Neural cell (in vitro differentiated cells): ENCODE measurements at regions not wholly inside any gene's neighbourhood (a gene's known extent, or its start where the extent isn't known, plus 50 kb on each side); places are given as distances from the start of the nearest gene placed in this dataset.

ENCODE experiments used
- H2AFZ ChIP-seq: fragments of 200-600, 300-800 bp; sonication (generic), shearing (Covaris generic); 2 replicates; pipeline ENCODE4 v1.6.0; 2014; ENCODE audit warnings: low read depth, mild to moderate bottlenecking, antibody characterized with exemption, low read length, moderate library complexity
- H3F3A ChIP-seq: fragments of 200-600 bp; shearing (Covaris generic); 2 replicates; pipeline ENCODE4 v1.6.1; 2016; ENCODE audit warnings: mild to moderate bottlenecking, moderate library complexity, mixed read lengths, antibody characterized with exemption, low read length; ENCODE audit not compliant: insufficient read depth, poor library complexity, severe bottlenecking
- H3K27ac ChIP-seq: fragments of 200-600, 300-800 bp; sonication (generic), shearing (Covaris generic); 2 replicates; pipeline ENCODE4 v1.5.1; 2014; ENCODE audit warnings: mild to moderate bottlenecking, low read length, moderate library complexity
- H3K27me3 ChIP-seq: fragments of 300-800, 200-600 bp; sonication (generic), shearing (Covaris generic); 2 replicates; pipeline ENCODE4 v1.6.0; 2014; ENCODE audit warnings: mild to moderate bottlenecking, low read depth, low read length, moderate library complexity; ENCODE audit not compliant: insufficient read depth
- H3K36me3 ChIP-seq: fragments of 300-800, 200-600 bp; sonication (generic), shearing (Covaris generic); 2 replicates; pipeline ENCODE4 v1.5.1; 2014; ENCODE audit warnings: mild to moderate bottlenecking, antibody characterized with exemption, low read length, moderate library complexity; ENCODE audit not compliant: insufficient read depth
- H3K4me2 ChIP-seq: fragments of 300-800, 200-600 bp; sonication (generic), shearing (Covaris generic); 2 replicates; pipeline ENCODE4 v1.6.0; 2014; ENCODE audit warnings: mild to moderate bottlenecking, low read length
- H3K4me3 ChIP-seq: fragments of 300-800, 200-600 bp; sonication (generic), shearing (Covaris generic); 2 replicates; pipeline ENCODE4 v1.5.1; 2014; ENCODE audit warnings: mild to moderate bottlenecking, low read length, moderate library complexity
- H3K79me2 ChIP-seq: fragments of 200-600 bp; shearing (Covaris generic); replicated peaks from 2 replicates; pipeline ENCODE4 v1.6.0; 2014; ENCODE audit warnings: mild to moderate bottlenecking, low read length, moderate library complexity; ENCODE audit not compliant: insufficient read depth
- H3K9ac ChIP-seq: fragments of 300-800, 200-600 bp; sonication (generic), shearing (Covaris generic); 2 replicates; pipeline ENCODE4 v1.6.1; 2016; ENCODE audit warnings: mild to moderate bottlenecking, low read length, mixed read lengths
- H3K9me2 ChIP-seq: fragments of 200-600 bp; shearing (Covaris generic); 2 replicates; pipeline ENCODE4 v1.6.1; 2016; ENCODE audit warnings: mild to moderate bottlenecking, low read length, mixed read lengths; ENCODE audit not compliant: insufficient read depth
- H3K9me3 ChIP-seq: fragments of 200-600, 300-800 bp; sonication (generic), shearing (Covaris generic); 2 replicates; pipeline ENCODE4 v1.6.1; 2016; ENCODE audit warnings: mild to moderate bottlenecking, mixed run types, low read length, moderate library complexity, mixed read lengths
- H4K20me1 ChIP-seq: fragments of 200-600 bp; shearing (Covaris generic); 2 replicates; pipeline ENCODE4 v1.6.1; 2016; ENCODE audit warnings: mild to moderate bottlenecking, mixed run types; ENCODE audit not compliant: insufficient read depth
- EP300 ChIP-seq: fragments of 450-650 bp; conservative IDR thresholded peaks from 2 replicates; pipeline ENCODE4 v1.6.1; 2014; ENCODE audit warnings: antibody characterized with exemption, mild to moderate bottlenecking, moderate library complexity; ENCODE audit not compliant: poor library complexity, severe bottlenecking
- EZH2 ChIP-seq: fragments of 200-600, 300-800 bp; shearing (Covaris generic), sonication (generic); IDR thresholded peaks from 2 replicates; pipeline ENCODE4 v1.6.1; 2014; ENCODE audit warnings: antibody characterized with exemption, low read length, borderline replicate concordance, mild to moderate bottlenecking; ENCODE audit not compliant: insufficient read depth, poor library complexity, severe bottlenecking
- MXI1 ChIP-seq: fragments of 450-650 bp; conservative IDR thresholded peaks from 2 replicates; pipeline ENCODE4 v1.6.1; 2014; ENCODE audit warnings: antibody characterized with exemption, mild to moderate bottlenecking; ENCODE audit not compliant: poor library complexity, severe bottlenecking
- POLR2AphosphoS5 ChIP-seq: IDR thresholded peaks from 2 replicates; pipeline ENCODE4 v1.6.1; 2012
- RAD21 ChIP-seq: fragments of 450-650 bp; conservative IDR thresholded peaks from 2 replicates; pipeline ENCODE4 v1.6.1; 2014; ENCODE audit warnings: antibody characterized with exemption, mild to moderate bottlenecking, moderate library complexity
- SMC3 ChIP-seq: fragments of 450-650 bp; conservative IDR thresholded peaks from 2 replicates; pipeline ENCODE4 v1.6.1; 2014; ENCODE audit warnings: antibody characterized with exemption, mild to moderate bottlenecking, moderate library complexity; ENCODE audit not compliant: poor library complexity
- TAF1 ChIP-seq: IDR thresholded peaks from 2 replicates; pipeline ENCODE4 v1.6.1; 2012; ENCODE audit warnings: low read depth
- TF ChIP-seq, protein P1 (sequence below): fragments of 450-650 bp; IDR thresholded peaks from 2 replicates; pipeline ENCODE4 v1.5.1; 2014; ENCODE audit warnings: antibody characterized with exemption, mild to moderate bottlenecking, moderate library complexity; ENCODE audit not compliant: poor library complexity, severe bottlenecking
- TF ChIP-seq, protein P2 (sequence below): IDR thresholded peaks from 2 replicates; pipeline ENCODE4 v1.6.1; 2012; ENCODE audit warnings: borderline replicate concordance

DNA sequence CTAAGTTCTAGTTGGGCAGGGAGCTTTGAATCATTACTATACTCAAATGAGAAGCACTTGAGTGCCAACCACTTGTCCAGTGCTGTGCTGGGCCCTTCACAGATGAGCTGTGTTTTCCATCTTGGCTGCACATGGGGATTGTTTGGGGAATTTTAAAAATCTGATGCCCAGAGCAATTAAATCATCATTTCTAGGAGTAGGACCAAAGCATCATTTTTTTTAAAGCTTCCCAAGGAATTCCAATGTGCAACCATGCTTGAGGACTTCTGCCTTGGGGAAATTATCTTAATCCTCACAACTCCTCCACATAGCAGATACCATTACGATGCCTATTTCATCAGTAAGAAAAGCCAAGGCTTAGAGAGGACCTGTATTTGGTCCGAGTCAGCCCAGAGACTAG lies 131.4 kb downstream of the TMEM174 start:
- Histone ChIP-seq H4K20me1 (no peaks in the 10 kb centered on the region), H3K27ac (no peak overlapping the region), H3K9me2 (no peaks in the 10 kb centered on the region), H3K27me3 (peaks cover 96% of the 10 kb centered on the region), H3K36me3 (no peaks in the 10 kb centered on the region), H3K79me2 (no peaks in the 10 kb centered on the region), H3F3A (no peaks in the 10 kb centered on the region), H3K9ac (no peak overlapping the region), H2AFZ (no peak overlapping the region), H3K9me3 (no peaks in the 10 kb centered on the region), H3K4me2 (no peak overlapping the region), H3K4me3 (no peak overlapping the region)
- TF ChIP-seq SMC3 (no peak), EP300 (no peak), TAF1 (no peak), EZH2 (no peak), MXI1 (no peak), RAD21 (no peak), POLR2AphosphoS5 (no peak)
- TF ChIP-seq, protein P1, sequence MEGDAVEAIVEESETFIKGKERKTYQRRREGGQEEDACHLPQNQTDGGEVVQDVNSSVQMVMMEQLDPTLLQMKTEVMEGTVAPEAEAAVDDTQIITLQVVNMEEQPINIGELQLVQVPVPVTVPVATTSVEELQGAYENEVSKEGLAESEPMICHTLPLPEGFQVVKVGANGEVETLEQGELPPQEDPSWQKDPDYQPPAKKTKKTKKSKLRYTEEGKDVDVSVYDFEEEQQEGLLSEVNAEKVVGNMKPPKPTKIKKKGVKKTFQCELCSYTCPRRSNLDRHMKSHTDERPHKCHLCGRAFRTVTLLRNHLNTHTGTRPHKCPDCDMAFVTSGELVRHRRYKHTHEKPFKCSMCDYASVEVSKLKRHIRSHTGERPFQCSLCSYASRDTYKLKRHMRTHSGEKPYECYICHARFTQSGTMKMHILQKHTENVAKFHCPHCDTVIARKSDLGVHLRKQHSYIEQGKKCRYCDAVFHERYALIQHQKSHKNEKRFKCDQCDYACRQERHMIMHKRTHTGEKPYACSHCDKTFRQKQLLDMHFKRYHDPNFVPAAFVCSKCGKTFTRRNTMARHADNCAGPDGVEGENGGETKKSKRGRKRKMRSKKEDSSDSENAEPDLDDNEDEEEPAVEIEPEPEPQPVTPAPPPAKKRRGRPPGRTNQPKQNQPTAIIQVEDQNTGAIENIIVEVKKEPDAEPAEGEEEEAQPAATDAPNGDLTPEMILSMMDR, result no peak
- TF ChIP-seq, protein P2, sequence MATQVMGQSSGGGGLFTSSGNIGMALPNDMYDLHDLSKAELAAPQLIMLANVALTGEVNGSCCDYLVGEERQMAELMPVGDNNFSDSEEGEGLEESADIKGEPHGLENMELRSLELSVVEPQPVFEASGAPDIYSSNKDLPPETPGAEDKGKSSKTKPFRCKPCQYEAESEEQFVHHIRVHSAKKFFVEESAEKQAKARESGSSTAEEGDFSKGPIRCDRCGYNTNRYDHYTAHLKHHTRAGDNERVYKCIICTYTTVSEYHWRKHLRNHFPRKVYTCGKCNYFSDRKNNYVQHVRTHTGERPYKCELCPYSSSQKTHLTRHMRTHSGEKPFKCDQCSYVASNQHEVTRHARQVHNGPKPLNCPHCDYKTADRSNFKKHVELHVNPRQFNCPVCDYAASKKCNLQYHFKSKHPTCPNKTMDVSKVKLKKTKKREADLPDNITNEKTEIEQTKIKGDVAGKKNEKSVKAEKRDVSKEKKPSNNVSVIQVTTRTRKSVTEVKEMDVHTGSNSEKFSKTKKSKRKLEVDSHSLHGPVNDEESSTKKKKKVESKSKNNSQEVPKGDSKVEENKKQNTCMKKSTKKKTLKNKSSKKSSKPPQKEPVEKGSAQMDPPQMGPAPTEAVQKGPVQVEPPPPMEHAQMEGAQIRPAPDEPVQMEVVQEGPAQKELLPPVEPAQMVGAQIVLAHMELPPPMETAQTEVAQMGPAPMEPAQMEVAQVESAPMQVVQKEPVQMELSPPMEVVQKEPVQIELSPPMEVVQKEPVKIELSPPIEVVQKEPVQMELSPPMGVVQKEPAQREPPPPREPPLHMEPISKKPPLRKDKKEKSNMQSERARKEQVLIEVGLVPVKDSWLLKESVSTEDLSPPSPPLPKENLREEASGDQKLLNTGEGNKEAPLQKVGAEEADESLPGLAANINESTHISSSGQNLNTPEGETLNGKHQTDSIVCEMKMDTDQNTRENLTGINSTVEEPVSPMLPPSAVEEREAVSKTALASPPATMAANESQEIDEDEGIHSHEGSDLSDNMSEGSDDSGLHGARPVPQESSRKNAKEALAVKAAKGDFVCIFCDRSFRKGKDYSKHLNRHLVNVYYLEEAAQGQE, result no peak

DNA sequence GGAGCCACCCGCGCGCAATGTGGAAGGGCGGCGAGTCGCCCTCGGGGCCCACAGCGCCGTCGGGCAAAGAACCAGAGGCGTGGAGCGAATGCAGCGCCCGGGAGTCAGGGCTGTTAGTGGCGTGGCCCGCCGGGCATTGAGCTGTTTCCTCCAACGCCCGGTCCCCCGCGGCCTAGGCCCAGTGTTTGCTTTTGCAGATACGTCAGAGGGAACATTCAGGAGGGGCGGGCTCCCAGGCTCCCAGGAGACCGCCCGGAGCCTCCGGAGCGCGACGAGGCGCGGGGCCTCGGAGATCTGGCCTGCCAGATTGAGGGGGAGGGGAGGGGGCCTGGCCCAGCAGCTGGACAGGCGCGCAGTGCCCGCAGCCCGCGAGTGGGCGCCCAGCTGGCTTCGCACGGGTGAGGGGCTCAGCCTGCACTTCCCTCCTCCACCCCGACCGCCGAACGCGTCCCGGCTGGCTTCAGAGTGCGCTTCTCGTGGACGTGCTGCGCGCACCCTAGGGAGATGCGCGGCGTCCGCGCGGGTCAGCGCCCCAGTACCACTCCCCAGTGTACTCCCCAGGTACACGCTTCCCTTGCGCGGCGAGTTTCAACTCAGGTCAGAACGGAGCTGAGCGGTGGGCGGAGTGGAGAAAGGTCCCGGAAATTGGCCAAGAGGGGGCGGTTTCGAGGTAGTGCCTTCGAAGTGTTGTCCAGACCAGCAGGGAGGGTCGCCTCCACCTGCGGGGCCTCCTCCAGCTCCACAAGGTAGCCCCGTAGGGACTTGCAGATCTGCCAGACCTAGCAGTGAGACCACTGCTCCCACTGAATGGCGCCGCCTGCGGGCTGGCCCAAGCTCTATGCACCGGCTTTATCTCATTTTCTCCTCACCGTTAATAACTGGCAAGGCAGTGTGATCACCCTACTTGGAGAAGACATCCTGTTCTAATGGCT lies 130.4 kb downstream of the TMEM174 start:
- Histone ChIP-seq H3K4me3 (peak overlapping the region; percentile 35), H3K36me3 (no peaks in the 10 kb centered on the region), H3K4me2 (no peak overlapping the region), H3K27me3 (peaks cover 98% of the 10 kb centered on the region), H3K9ac (no peak overlapping the region), H3K9me2 (no peaks in the 10 kb centered on the region), H3K27ac (no peak overlapping the region), H3K9me3 (no peaks in the 10 kb centered on the region), H3K79me2 (no peaks in the 10 kb centered on the region), H2AFZ (no peak overlapping the region), H4K20me1 (no peaks in the 10 kb centered on the region), H3F3A (no peaks in the 10 kb centered on the region)
- peak; percentile 89 for TF ChIP-seq EZH2
- TF ChIP-seq, protein P2, result no peak
